Esophagus muscularis mucosa (tissue), 4 donors: ENCODE measurements at regions not wholly inside any gene's neighbourhood (a gene's known extent, or its start where the extent isn't known, plus 50 kb on each side); places are given as distances from the start of the nearest gene placed in this dataset.

Experiments used
- CTCF ChIP-seq, 3 experiments: fragments of 200-600 bp in 2 of 3; fragments of 450-650 bp in 1 of 3; sonication (generic) in 2 of 3; IDR thresholded peaks; one replicate each; pipeline ENCODE4 v1.5.1; 2017 to 2019; ENCODE audit warnings: antibody characterized with exemption in 3 of 3, mild to moderate bottlenecking in 2 of 3, moderate library complexity in 1 of 3
- EP300 ChIP-seq: sonication (generic); formaldehyde crosslinking; IDR thresholded peaks from one replicate; pipeline ENCODE4 v1.6.1; 2017; ENCODE audit warnings: antibody characterized with exemption
- POLR2A ChIP-seq: fragments of 450-650 bp; IDR thresholded peaks from one replicate; pipeline ENCODE4 v1.6.1; 2017; ENCODE audit warnings: antibody characterized with exemption, moderate library complexity, mild to moderate bottlenecking, low read depth

GRCh38 chr2:122019724-122020123 is 264.3 kb downstream of the TSN start:
- no peak for TF ChIP-seq CTCF (IDR thresholded peaks at IDR 0.05)
- TF ChIP-seq POLR2A, result no peak
- no peak for TF ChIP-seq EP300
